Endodermal cell (in vitro differentiated cells): ENCODE measurements at regions not wholly inside any gene's neighbourhood (a gene's known extent, or its start where the extent isn't known, plus 50 kb on each side); places are given as distances from the start of the nearest gene placed in this dataset.

Experiments
- DNase-seq: peaks from one replicate; pipeline ENCODE4 v3.0.0-alpha.2; 2017
- H3K27ac ChIP-seq: 2 replicates; pipeline ENCODE4 v1.5.1; 2013; ENCODE audit warnings: mild to moderate bottlenecking, low read depth, low read length, moderate library complexity
- H3K27me3 ChIP-seq: 2 replicates; pipeline ENCODE4 v1.6.1; 2013; ENCODE audit warnings: mild to moderate bottlenecking, low read length, moderate library complexity; ENCODE audit not compliant: insufficient read depth, control insufficient read depth, poor library complexity, severe bottlenecking
- H3K36me3 ChIP-seq: 2 replicates; pipeline ENCODE4 v1.7.0; 2013; ENCODE audit warnings: mild to moderate bottlenecking, low read length, moderate library complexity; ENCODE audit not compliant: control insufficient read depth, insufficient read depth
- H3K4me1 ChIP-seq: one replicate; pipeline ENCODE4 v1.7.0; 2013; ENCODE audit warnings: low read length; ENCODE audit not compliant: control insufficient read depth, insufficient read depth
- H3K4me3 ChIP-seq: 2 replicates; pipeline ENCODE4 v1.5.1; 2013; ENCODE audit warnings: mild to moderate bottlenecking, low read length, moderate library complexity
- H3K9ac ChIP-seq: 2 replicates; pipeline ENCODE4 v1.6.1; 2013; ENCODE audit warnings: mild to moderate bottlenecking, low read length, moderate library complexity; ENCODE audit not compliant: poor library complexity, severe bottlenecking; ENCODE audit errors: extremely low read depth
- H3K9me3 ChIP-seq: 2 replicates; pipeline ENCODE4 v1.6.1; 2013; ENCODE audit warnings: mild to moderate bottlenecking, low read length, moderate library complexity; ENCODE audit not compliant: control insufficient read depth
- H3K27ac Mint-ChIP-seq: 2 replicates; pipeline ENCODE4 v1.8.0; 2020; ENCODE audit warnings: mixed read lengths
- H3K27me3 Mint-ChIP-seq: 2 replicates; pipeline ENCODE4 v1.8.0; 2021; ENCODE audit warnings: mild to moderate bottlenecking, mixed read lengths; ENCODE audit not compliant: insufficient read depth
- H3K36me3 Mint-ChIP-seq: 2 replicates; pipeline ENCODE4 v1.8.0; 2020; ENCODE audit warnings: low read depth, mixed read lengths
- H3K4me1 Mint-ChIP-seq: 2 replicates; pipeline ENCODE4 v1.8.0; 2020; ENCODE audit warnings: mixed read lengths
- H3K4me3 Mint-ChIP-seq: 2 replicates; pipeline ENCODE4 v1.8.0; 2020; ENCODE audit warnings: mild to moderate bottlenecking, moderate library complexity, mixed read lengths
- H3K9me3 Mint-ChIP-seq: 2 replicates; pipeline ENCODE4 v1.8.0; 2020; ENCODE audit warnings: mild to moderate bottlenecking, mixed read lengths
- WGBS, 2 experiments: methylation state at CpG; one replicate each; pipeline versions ENCODE4 v1.1.5 to v1.1.7; 2013; ENCODE audit warnings: missing lambda C conversion rate in 2 of 2, mixed read lengths in 1 of 2; ENCODE audit not compliant: insufficient coverage in 1 of 2, insufficient read length in 1 of 2; 5-methylcytosine and 5-hydroxymethylcytosine counted together
- TF ChIP-seq, protein P1 (sequence below): fragments of 200-600 bp; sonication (generic); conservative IDR thresholded peaks from 2 replicates; pipeline ENCODE4 v1.5.0; 2021; ENCODE audit warnings: antibody characterized with exemption, mild to moderate bottlenecking

DNA sequence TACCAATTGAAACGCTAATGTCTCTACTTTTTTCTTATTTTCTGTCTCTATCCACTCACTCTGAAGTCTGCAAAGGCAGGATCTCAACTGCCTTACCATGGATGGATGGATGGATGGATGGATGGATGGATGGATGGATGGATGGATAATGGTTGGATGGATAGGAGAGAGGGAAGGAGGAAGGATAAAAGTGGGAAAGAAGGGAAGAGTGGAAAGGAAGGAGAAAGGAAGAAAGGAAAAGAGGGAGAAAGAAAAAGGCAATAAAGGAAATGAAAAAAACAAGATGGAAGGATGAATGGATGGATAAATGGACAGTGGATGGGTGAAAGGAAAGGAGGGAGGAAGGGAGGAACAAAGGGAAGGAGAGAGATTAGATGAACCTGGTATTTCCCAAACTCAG, 506.0 kb downstream of the MN1 start:
- H3K27me3 ChIP-seq, result no peaks in the 10 kb centered on the region
- H3K27me3 Mint-ChIP-seq, result peaks cover 28% of the 10 kb centered on the region
- H3K9me3 ChIP-seq, result no peaks in the 10 kb centered on the region
- no peak overlapping the region for H3K4me3 ChIP-seq
- H3K4me1 ChIP-seq, result peaks cover 5% of the 10 kb centered on the region
- H3K36me3 Mint-ChIP-seq, result no peaks in the 10 kb centered on the region
- H3K9ac ChIP-seq, result no peak overlapping the region
- TF ChIP-seq, protein P1, sequence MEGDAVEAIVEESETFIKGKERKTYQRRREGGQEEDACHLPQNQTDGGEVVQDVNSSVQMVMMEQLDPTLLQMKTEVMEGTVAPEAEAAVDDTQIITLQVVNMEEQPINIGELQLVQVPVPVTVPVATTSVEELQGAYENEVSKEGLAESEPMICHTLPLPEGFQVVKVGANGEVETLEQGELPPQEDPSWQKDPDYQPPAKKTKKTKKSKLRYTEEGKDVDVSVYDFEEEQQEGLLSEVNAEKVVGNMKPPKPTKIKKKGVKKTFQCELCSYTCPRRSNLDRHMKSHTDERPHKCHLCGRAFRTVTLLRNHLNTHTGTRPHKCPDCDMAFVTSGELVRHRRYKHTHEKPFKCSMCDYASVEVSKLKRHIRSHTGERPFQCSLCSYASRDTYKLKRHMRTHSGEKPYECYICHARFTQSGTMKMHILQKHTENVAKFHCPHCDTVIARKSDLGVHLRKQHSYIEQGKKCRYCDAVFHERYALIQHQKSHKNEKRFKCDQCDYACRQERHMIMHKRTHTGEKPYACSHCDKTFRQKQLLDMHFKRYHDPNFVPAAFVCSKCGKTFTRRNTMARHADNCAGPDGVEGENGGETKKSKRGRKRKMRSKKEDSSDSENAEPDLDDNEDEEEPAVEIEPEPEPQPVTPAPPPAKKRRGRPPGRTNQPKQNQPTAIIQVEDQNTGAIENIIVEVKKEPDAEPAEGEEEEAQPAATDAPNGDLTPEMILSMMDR, result no peak
- WGBS, 2 experiments, result 70% methylated on average over 1 of the region's 1 CpG; no CpG with 5 or more reads in 1 of the 2 experiments
- H3K9me3 Mint-ChIP-seq, result no peaks in the 10 kb centered on the region
- no peaks in the 10 kb centered on the region for H3K36me3 ChIP-seq
- DNase-seq, result no peak
- peaks cover 8% of the 10 kb centered on the region for H3K4me1 Mint-ChIP-seq
- H3K27ac Mint-ChIP-seq, result no peak overlapping the region
- H3K4me3 Mint-ChIP-seq, result no peak overlapping the region
- H3K27ac ChIP-seq, result no peak overlapping the region

DNA sequence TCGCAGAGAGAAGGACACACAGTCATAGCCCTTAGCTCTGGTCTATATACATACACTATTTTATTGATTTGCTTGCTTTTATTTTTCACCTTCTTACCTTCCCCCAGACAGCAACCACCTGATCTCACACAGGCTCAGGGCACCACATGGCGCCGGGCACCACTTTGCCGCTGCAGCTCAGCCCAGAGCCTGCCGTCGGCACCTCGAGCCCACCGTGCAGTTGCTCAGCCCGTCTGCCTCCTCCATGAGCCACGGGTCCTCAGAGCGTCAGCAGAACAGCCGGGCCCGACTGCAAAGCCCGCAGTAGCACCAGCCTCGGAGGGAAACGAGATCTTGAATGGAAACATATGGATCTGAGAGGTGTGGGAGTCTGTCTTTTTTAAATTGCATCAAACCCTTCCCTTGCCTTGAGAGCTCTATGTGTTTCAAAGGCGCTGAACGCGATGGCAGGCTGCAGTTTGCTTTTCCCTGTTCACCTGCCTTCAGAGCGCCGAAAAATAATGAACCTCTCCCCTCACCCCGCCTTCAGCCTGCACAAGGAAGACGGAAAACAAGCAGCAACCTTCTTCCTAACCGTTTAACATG, 505.4 kb downstream of the MN1 start:
- Histone ChIP-seq H3K9me3 (no peaks in the 10 kb centered on the region), H3K36me3 (no peaks in the 10 kb centered on the region), H3K4me3 (no peak overlapping the region), H3K27me3 (no peaks in the 10 kb centered on the region), H3K27ac (no peak overlapping the region), H3K9ac (no peak overlapping the region), H3K4me1 (peaks cover 5% of the 10 kb centered on the region)
- peaks cover 8% of the 10 kb centered on the region for H3K4me1 Mint-ChIP-seq
- no peaks in the 10 kb centered on the region for H3K36me3 Mint-ChIP-seq
- no peak overlapping the region for H3K4me3 Mint-ChIP-seq
- no peak for DNase-seq
- H3K27me3 Mint-ChIP-seq, result peaks cover 28% of the 10 kb centered on the region
- TF ChIP-seq, protein P1, result no peak
- H3K27ac Mint-ChIP-seq, result no peak overlapping the region
- 86 to 93% methylated on average over 9 to 24 of the region's 24 CpGs for WGBS, 2 experiments
- H3K9me3 Mint-ChIP-seq, result no peaks in the 10 kb centered on the region

DNA sequence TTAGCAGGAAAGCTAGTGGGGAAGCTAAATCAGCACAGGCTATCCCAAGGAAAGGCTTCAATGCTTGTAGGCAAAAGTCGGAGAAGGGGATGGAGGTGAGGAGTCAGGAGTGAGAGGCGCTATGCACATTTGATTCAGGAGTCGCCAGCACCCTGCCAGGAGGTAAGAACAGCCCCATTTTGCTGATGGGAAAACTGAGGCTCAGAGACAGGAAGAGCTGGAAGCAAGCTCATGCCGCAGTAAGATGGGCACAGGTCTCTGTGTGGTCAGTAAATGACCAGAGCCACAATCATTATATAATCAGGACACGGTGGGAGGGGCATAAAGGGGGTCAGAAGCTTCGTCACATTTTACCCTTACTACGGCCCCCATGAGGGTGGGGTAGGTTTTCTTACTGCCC, 504.4 kb downstream of the MN1 start:
- TF ChIP-seq, protein P1, result no peak
- H3K4me3 ChIP-seq, result no peak overlapping the region
- no peak overlapping the region for H3K27ac ChIP-seq
- WGBS, 2 experiments, result 91 to 93% methylated on average over 3 to 7 of the region's 7 CpGs
- Mint-ChIP-seq H3K9me3 (no peaks in the 10 kb centered on the region), H3K4me3 (no peak overlapping the region), H3K4me1 (peaks cover 8% of the 10 kb centered on the region), H3K27ac (no peak overlapping the region), H3K27me3 (peaks cover 28% of the 10 kb centered on the region), H3K36me3 (no peaks in the 10 kb centered on the region)
- H3K9me3 ChIP-seq, result no peaks in the 10 kb centered on the region
- DNase-seq, result no peak
- no peak overlapping the region for H3K9ac ChIP-seq
- H3K4me1 ChIP-seq, result peaks cover 5% of the 10 kb centered on the region
- no peaks in the 10 kb centered on the region for H3K36me3 ChIP-seq
- no peaks in the 10 kb centered on the region for H3K27me3 ChIP-seq
